ENCODE measurements at regions not wholly inside any gene's neighbourhood (a gene's known extent, or its start where the extent isn't known, plus 50 kb on each side); places are given as distances from the start of the nearest gene placed in this dataset.

- DNase-seq = no peak
Measured at GRCh38 chr9:73470766-73471165, 319.1 kb downstream of the ANXA1 start.

GRCh38 chr9:73474002-73474600 lies 322.4 kb downstream of the ANXA1 start:
- DNase-seq = no peak

- no peak for DNase-seq
Measured at GRCh38 chr9:73474625-73475024, 323.0 kb downstream of the ANXA1 start.

GRCh38 chr9:73494894-73495293 lies 343.2 kb downstream of the ANXA1 start:
- no peak for DNase-seq

- DNase-seq = no peak
Measured at GRCh38 chr9:73497796-73498195, 346.1 kb downstream of the ANXA1 start.

DNA sequence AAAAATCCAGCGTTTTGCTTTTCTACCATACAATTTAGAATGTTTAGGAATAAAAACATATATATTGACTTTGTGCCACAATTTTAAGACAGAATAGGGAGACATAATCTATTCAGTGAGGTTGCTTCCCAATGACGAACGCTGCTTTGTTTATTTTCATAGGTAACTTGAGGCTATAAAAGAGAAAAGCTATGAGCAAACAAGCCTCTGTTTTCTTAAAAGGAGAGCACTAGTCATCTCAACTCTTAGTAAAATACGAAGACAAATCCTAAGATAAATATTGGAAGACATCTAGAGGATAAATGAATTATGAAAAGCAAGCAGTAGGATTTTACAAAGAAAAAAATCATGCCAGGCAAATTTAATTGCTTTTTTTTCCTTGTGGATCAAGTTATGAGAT lies 363.6 kb downstream of the ANXA1 start:
- DNase-seq = no peak

DNA sequence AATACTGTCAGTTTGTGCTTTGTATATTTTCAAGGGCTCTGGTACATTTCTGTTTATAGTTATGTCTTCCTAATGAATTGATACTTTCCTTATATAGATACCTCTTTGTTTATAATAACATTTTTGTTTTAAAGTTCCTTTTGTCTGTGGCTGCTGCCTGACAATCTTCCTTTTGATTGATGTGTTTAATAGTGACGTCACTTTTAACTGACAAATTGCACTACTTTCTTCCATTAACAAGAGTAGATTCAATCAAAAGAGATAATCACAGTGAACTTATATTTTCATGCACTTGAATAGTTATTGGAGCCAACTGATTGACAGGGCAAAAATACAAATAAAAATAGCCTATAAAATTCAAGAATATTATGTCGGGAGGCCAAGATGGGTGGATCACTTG lies 371.7 kb downstream of the ANXA1 start:
- no peak for DNase-seq

- DNase-seq = no peak
Measured at GRCh38 chr9:73525350-73525749, 373.7 kb downstream of the ANXA1 start.

DNA sequence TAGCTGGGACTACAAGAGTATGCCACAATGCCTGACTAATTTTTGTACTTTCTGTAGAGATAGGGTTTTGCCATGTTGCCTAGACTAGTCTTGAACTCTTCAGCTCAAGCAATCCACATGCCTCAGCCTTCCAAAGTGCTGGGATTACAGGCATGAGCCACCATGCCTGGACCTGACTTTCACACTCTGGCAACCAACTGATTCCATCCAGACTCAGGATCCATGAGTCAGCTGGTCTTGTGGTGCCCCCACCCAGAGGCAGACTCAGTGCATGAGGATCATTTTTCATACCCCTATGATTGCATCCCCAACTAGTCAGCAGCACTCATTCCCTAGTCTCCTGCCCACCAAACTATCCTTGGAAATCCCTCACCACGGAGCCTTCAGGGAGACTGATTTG lies 375.9 kb downstream of the ANXA1 start:
- DNase-seq = no peak

DNA sequence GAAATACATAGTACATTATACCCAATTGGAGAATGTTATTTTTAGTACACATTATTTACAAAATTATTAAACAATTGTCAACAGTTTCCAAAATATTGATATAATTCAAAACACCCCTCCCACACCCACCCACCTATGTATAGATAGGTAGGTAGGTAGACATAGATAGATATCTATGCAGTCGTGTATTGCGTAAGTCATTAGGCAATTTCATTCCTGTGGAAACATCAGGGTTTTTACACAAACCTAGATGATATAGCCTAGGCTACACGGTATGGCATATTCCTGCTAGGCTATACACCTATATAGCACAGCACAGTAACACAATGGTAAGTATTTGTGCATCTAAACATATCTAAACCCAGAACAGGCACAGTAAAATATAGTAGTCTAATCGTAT lies 377.3 kb downstream of the ANXA1 start:
- DNase-seq = no peak

DNA sequence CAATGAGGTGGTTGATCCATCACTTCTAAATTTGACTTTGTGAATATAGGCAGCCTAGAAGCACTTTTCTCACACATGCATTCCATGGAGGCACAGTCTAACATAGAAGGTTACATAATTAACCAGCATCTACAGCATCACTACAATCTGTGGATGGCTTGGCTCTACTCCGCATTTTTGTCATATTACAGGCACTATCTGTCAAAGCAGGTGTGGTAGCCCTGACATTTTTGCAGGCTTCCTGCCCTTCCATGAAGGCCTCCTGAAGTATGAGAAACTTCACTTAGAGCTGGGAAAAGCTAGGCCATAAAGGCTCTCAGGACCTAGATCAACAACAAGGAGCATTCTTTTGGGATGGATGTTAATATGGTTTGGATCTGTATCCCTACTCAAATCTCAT lies 378.0 kb downstream of the ANXA1 start:
- DNase-seq = no peak

- DNase-seq = no peak
Measured at GRCh38 chr9:73531051-73531532, 379.4 kb downstream of the ANXA1 start.

GRCh38 chr9:73531658-73532057 lies 380.0 kb downstream of the ANXA1 start:
- no peak for DNase-seq

GRCh38 chr9:73532985-73533384 lies 381.3 kb downstream of the ANXA1 start:
- DNase-seq = no peak

- no peak for DNase-seq
Measured at GRCh38 chr9:73536403-73536802, 384.7 kb downstream of the ANXA1 start.

GRCh38 chr9:73537561-73537960 lies 385.9 kb downstream of the ANXA1 start:
- no peak for DNase-seq

- DNase-seq = no peak
Measured at GRCh38 chr9:73539881-73540390, 388.3 kb downstream of the ANXA1 start.

DNA sequence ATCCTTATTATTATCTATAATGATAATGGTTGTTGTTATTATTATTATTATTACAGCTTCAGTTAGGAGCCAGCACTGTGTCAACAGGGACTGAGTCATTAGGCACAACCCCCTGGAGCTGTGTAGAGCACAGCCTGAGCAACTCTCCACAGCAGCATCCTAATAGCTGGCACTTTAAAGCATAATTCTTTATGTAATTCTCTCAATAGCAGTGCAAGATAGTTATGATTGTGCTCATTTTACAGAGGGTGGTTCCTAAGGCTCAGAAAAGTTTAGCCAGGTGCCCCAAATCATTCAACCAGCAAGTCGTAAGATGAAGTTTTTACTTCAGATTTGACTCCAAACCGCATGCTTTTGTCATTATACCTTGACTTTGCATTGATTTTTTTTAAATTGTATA lies 390.3 kb downstream of the ANXA1 start:
- no peak for DNase-seq

DNA sequence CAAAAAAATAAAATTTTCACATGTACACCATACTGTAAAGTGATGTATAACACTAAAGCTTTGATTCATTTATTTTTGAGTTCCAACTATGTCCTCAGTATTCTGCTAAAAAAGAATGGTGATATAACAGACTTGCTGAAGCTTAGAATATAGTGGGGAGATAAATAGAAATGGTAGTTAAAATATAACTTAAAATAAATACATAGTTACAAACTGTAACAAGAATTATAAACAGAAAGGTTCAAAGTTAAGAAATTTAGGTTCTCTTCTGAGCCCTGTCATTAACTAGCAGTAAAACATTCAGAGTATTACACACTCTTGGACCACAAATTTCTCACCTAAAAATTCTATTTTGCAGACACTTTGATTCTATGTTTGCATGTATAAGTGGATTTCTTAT lies 392.1 kb downstream of the ANXA1 start:
- DNase-seq = no peak

DNA sequence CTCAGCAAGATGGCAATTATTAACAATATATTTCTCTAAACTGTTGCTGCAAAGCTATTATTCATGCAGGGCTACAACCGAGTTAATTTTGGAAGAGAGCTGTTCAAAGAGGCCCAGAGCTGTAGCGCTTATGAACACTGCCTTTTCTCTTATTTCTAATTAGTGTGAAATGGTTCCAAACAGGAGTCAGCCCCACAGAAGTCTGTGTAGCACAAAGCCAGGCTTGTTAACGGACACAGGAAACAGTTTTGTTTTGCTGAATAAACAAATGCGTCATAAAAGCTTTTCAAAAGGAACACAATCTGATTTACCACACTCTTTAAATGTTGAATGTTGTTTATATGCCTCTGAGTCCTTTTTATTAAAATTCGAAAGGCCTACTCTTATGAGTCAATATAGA lies 396.5 kb downstream of the ANXA1 start:
- no peak for DNase-seq

DNA sequence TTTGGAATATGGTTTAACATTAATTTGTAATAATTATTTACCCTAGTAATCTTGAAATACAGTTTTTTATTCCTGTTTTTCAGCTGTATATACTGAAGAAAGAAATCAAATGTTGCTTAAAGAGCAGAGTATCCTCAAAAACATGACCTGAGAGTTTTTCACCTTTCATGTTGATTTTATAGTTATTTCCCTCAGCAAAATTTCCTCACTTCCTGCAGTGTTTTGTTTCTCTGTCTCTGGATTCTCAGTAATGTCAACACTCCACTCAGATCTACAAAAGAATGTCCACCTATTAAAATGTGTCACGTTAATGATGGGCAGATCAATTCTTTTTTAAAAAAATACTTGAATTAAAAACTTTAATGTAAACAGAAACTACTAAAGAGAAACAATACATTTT lies 398.3 kb downstream of the ANXA1 start:
- no peak for DNase-seq

DNA sequence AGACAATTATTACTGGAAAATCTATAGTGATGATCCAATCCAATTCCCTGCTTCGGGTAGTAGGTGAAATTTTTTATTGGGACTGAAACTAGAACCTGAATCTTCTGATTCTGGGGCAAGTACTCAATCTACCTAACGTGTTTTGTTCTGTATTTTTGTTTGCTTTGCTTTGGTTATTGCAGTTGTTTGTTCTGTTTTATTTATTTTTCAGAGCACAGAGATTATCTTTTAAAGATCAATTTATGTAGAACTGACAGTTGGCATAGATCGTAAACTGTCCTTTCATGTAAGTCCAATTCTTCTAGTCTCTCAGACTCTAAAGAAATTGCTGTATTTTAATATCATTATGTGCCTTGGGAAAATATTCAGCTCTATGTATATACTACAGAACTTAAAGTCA lies 401.6 kb downstream of the ANXA1 start:
- no peak for DNase-seq

GRCh38 chr9:73558471-73558870 lies 406.8 kb downstream of the ANXA1 start:
- DNase-seq = no peak

DNA sequence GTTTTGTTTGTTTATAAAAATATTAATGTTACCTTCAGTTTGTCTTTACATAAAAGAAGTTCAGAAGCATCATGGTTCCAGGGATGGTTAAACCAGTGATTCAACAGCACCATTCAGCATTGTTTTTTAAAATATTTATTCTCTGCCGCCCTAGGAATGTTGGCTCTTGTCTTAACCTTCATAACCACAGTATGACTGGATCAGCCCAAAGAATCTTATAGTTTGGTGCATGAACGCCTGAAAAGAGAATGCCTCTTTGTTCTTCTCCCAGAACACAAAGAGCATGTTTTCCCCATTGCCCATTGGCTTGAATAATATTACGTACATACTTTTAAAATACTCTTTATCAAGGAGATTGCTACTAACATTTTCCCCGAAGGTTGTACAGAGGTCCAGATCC lies 413.4 kb downstream of the ANXA1 start:
- DNase-seq = no peak

DNA sequence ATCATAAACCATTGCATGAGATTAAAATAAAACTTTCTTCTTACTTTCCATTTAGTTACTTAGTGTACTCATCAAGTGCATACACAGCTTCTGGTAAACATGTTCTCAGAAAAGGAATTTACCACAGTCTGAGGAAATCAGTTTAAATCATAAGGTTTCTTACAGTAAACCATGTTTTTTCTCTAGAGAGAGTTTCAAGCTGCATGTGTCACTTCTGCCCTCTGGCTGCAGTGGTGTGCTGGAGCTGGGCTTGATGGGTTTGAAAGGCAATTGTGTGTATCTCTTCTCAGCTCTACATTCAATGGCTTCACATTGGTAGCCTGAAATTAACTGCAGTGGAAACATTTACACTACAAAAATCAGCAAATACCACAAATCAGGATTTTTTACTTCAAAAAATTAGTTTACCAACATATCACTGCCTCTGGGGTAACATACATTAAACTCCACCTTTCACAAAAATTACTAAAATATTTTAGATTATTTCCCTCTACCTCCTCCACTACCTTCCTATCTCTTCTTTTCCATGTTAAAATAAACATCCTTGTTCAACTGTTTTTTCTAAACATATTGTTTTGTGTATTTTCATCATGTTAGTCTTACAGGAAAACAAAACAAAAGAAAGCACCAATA lies 414.3 kb downstream of the ANXA1 start:
- DNase-seq = no peak

Data from EL (cell line).